HG02763 (cell line): ENCODE measurements at regions not wholly inside any gene's neighbourhood (a gene's known extent, or its start where the extent isn't known, plus 50 kb on each side); places are given as distances from the start of the nearest gene placed in this dataset.
A peak's percentile ranks its signal among the peaks of the same experiment; 100 is the strongest.

ENCODE experiments used
- ATAC-seq: cut with Tn5 transposase; IDR thresholded peaks from one replicate; pipeline ENCODE4 v1.9.1; 2021; ENCODE audit warnings: mild to moderate bottlenecking, moderate library complexity; ENCODE audit not compliant: unreplicated experiment

- no peak for ATAC-seq
Observed at GRCh38 chr4:81647388-81647787, 175.7 kb upstream of the RASGEF1B start.

GRCh38 chr4:81642543-81642942 lies 170.8 kb upstream of the RASGEF1B start:
- ATAC-seq: no peak

DNA sequence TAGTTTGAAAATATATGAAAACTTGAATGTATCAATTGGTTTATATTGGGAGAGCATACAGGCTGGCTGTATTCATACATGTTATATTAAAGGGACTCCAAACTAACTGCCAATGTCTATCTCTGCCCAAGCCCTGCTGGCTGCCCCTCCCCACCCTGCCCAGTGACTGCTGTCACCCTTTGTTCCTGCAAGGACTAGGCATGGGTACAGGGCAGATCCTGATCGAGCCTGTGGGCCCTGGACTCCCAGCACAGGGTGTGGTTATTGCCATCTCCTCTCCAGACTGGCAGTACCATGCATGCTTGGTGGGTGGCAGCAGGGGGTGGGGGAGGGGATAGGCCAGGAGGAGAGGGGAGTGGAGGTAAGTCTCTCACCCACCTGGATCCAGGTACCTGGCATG lies 167.5 kb upstream of the RASGEF1B start:
- no peak for ATAC-seq

- ATAC-seq: no peak
Observed at GRCh38 chr4:81638698-81639097, 167.0 kb upstream of the RASGEF1B start.

DNA sequence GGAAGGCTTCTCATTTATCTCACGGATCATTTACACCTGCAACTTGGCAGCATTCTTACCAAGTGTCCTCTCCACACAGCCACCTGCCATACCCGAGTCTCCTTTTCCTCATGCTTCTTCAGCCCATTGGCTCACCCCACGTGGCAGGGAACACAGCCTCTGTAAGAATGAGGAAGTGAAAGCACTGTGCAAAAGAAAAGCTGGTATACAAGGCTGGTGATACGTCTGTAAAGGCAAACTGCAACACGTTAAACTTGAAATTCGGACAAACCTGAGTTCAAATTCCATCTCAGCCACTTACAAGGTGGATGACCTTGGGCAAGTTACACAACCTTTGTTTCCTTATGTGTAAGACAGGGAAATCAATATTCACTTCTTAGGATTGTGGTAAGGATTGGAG lies 164.0 kb upstream of the RASGEF1B start:
- peak; percentile 83 for ATAC-seq

GRCh38 chr4:81634766-81635549 lies 163.3 kb upstream of the RASGEF1B start:
- no peak for ATAC-seq

DNA sequence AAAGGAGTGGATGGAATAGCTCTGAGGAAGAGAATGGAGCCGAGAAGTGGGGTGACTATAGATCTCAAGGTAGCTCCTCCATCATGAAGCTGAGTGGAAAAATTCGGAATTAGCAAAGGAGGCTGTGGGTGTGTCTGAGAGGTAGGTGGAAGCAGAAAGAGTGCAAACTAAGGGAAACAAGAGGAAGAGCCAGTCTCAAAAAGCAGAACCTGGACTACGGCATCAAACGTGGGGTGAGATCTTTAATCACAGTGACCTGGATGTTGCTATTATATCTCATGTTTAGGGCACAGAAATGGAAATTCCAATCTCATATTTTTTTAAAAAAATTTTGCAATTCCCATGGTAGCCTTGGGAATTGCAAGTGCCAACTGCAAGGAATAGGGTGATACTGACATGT lies 162.5 kb upstream of the RASGEF1B start:
- no peak for ATAC-seq

- ATAC-seq: no peak
Observed at GRCh38 chr4:81632581-81633299, 161.0 kb upstream of the RASGEF1B start.

DNA sequence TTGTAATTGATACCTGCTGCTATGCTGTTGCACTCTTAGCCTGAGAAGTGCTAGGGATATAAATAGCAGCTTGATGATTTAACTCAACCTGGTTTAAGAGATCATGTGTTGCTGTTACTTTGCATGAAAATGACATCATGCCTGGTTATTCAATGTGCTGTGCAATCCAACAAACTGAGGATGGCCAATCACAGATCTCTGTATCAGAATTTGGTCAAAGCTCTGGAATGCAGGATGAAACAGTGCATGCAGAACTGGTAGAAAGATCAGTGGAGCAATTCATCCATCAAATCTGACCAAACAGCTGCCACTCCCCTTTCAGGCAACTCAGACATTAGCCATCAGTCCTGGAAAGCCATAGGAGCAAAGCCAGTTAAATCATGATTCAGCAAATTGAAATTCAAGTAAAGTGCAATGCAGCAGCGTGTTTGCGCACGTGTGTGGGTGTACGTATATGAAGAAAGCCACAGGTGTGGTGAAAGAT lies 160.3 kb upstream of the RASGEF1B start:
- ATAC-seq: peak; percentile 38

- ATAC-seq: no peak
Observed at GRCh38 chr4:81629366-81629765, 157.7 kb upstream of the RASGEF1B start.

GRCh38 chr4:81628489-81628888 lies 156.8 kb upstream of the RASGEF1B start:
- ATAC-seq: no peak

DNA sequence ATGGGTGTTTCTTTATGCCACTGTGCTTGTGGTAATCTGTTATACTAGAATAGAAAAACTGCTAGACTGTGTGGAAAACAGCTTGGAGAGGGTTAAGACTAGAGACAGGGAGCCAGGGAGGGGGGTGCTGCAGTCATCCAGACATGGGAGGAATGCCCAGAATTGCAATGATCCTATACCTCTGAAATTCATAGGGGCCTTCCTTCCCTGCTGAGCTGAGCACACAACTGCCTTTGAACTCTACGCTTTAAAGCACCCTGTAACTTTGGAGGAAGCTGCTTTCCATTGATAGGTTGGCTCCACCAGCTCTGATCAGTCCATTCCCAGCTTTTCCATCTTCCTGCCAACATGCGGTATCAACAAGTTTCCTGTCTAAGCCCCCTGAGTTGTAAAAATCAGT lies 155.9 kb upstream of the RASGEF1B start:
- no peak for ATAC-seq

DNA sequence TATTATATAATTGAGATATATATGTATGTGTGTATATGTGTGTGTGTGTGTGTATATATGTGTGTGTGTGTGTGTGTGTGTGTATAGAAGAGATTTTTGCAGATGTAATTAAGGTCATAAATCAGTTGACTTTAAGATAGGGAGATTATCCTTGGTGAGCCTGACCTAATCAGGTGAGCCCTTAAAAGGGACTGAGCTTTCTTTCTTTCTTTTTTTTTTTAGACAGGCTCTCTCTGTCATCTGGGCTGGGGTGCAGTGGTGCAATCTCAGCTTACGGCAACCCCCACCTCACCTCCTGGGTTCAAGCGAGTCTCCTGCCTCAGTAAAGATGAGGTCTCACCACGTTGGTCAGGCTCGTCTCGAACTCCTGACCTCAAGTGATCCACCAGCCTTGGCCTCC lies 155.1 kb upstream of the RASGEF1B start:
- no peak for ATAC-seq

GRCh38 chr4:81625422-81626417 lies 154.0 kb upstream of the RASGEF1B start:
- no peak for ATAC-seq

DNA sequence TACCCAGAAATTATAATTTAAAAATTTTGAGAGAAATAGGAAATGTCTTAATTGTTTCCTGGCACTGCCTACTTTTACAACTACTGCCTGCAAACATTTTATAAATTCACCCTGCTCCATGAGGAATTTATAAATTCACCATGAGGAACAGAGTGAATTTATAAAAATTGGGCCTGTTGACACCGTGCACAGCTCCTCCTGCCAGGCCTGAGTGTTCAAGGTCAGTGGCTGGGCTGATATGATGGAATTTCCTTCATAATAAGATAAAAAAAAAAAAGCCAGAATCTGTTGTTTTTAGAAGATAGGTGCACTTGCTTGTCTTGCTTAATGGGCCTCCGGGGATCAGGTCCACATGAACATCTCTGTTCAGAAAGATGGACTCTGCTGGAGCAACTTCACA lies 151.7 kb upstream of the RASGEF1B start:
- ATAC-seq: no peak

GRCh38 chr4:81622474-81623184 lies 150.9 kb upstream of the RASGEF1B start:
- ATAC-seq: no peak

DNA sequence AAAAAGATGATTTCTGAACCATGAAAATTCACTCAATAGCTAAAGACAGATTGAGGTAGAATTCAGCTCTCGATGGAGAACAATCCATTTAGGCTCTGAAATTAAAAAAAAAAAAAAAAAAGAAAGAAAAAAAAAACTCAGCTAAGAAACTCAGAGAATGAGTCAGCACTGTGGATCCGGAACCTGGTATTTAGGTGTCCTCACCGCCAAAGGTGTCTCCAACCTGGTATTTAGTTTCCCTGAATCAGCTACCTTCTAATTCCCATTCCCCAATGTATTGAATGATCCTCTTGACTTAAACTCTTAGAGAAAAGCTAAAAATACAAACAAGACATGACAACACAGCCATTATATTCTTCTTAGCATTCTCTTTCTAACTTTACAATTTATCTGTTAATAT lies 150.3 kb upstream of the RASGEF1B start:
- no peak for ATAC-seq

GRCh38 chr4:81621490-81621889 lies 149.8 kb upstream of the RASGEF1B start:
- ATAC-seq: no peak

DNA sequence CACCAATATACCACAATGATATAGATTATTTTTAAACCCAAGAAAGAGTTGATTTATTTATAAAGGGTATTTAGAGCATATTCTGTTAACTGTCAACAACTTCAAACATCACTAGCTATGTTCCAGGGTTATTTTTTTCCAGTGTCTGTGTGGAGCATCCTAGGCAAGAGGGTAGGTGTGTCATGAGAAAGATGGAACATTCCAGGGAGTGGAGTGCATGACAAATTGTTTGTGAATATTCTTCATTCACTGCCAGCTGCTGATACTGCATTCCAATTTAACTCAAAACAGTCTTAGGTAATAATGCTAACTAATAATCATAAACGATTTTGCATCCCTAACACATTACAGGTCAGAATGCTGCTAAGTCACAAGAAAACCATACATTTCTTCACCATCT lies 148.7 kb upstream of the RASGEF1B start:
- no peak for ATAC-seq

GRCh38 chr4:81617545-81617944 lies 145.8 kb upstream of the RASGEF1B start:
- ATAC-seq: no peak
